Fibroblast of villous mesenchyme (primary cell): ENCODE measurements at regions not wholly inside any gene's neighbourhood (a gene's known extent, or its start where the extent isn't known, plus 50 kb on each side); places are given as distances from the start of the nearest gene placed in this dataset.

Experiments used
- DNase-seq: peaks from one replicate; pipeline ENCODE4 v3.0.0-alpha.2; 2010; ENCODE audit warnings: low read depth
- H3K4me3 ChIP-seq: 2 replicates; pipeline ENCODE4 v1.5.1; 2011; ENCODE audit warnings: low read depth, mild to moderate bottlenecking, low read length
- TF ChIP-seq, protein P1 (sequence below): IDR thresholded peaks from 2 replicates; pipeline ENCODE4 v1.5.1; 2012; ENCODE audit warnings: low read depth, mild to moderate bottlenecking, low read length; ENCODE audit not compliant: insufficient read depth

GRCh38 chr13:90612391-90612790 is 735.1 kb upstream of the MIR17HG start:
- TF ChIP-seq, protein P1, sequence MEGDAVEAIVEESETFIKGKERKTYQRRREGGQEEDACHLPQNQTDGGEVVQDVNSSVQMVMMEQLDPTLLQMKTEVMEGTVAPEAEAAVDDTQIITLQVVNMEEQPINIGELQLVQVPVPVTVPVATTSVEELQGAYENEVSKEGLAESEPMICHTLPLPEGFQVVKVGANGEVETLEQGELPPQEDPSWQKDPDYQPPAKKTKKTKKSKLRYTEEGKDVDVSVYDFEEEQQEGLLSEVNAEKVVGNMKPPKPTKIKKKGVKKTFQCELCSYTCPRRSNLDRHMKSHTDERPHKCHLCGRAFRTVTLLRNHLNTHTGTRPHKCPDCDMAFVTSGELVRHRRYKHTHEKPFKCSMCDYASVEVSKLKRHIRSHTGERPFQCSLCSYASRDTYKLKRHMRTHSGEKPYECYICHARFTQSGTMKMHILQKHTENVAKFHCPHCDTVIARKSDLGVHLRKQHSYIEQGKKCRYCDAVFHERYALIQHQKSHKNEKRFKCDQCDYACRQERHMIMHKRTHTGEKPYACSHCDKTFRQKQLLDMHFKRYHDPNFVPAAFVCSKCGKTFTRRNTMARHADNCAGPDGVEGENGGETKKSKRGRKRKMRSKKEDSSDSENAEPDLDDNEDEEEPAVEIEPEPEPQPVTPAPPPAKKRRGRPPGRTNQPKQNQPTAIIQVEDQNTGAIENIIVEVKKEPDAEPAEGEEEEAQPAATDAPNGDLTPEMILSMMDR: no peak
- no peak overlapping the region for H3K4me3 ChIP-seq
- DNase-seq: no peak

DNA sequence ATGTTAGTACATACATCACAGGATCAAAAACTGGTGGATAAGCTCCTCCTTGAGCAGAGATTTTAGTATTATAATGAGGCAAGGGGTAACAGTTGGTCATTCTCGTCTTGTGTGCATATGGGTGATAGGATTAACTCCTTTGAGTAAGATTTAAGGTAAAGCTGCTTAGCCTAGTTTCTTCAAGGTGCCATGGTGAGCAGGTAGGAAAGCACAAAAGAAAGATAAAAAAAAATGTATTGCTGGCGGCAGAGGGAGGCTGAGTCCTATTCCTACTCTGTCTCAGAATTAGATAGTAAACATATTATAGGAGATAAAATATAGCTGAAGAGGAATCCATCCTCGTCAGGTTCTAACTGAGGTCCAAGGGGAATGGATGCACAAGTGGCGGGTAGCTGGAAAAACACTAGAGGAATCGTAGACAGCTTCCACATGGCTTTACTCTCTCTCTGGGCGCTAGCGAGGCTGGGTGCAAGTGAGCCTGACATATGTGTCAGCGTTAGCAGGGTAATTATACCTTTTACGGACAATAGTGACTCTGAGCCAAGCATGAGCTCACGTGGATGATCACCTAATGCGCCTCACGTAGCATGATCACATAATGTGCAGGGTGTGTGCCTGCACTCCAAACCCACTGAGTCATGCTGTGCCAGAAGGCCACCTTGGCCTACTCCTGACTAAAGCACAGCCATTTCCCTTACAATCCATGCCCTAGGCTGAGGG is 734.3 kb upstream of the MIR17HG start:
- no peak for DNase-seq
- H3K4me3 ChIP-seq: no peak overlapping the region
- TF ChIP-seq, protein P1: no peak

GRCh38 chr13:90615236-90615635 is 732.3 kb upstream of the MIR17HG start:
- no peak for DNase-seq
- TF ChIP-seq, protein P1: no peak
- no peak overlapping the region for H3K4me3 ChIP-seq

GRCh38 chr13:90615767-90616166 is 731.7 kb upstream of the MIR17HG start:
- no peak for DNase-seq
- no peak overlapping the region for H3K4me3 ChIP-seq
- TF ChIP-seq, protein P1: no peak

- DNase-seq: no peak
- H3K4me3 ChIP-seq: no peak overlapping the region
- TF ChIP-seq, protein P1: no peak
Measured at GRCh38 chr13:90618133-90618532, 729.4 kb upstream of the MIR17HG start.

GRCh38 chr13:90622541-90622940 is 724.9 kb upstream of the MIR17HG start:
- TF ChIP-seq, protein P1: no peak
- H3K4me3 ChIP-seq: no peak overlapping the region
- peak; percentile 30 for DNase-seq
